ENCODE measurements at regions not wholly inside any gene's neighbourhood (a gene's known extent, or its start where the extent isn't known, plus 50 kb on each side); places are given as distances from the start of the nearest gene placed in this dataset.

GRCh38 chr3:13219077-13219901 lies 146.1 kb upstream of the IQSEC1 start:
- no peaks in the 10 kb centered on the region for H3F3A ChIP-seq (ENCODE audit: insufficient read depth)
- H4K20me1 ChIP-seq (ENCODE audit: low read depth, low read length) = no peaks in the 10 kb centered on the region
- H3K4me2 ChIP-seq (ENCODE audit: low read depth, low read length, poor library complexity, severe bottlenecking) = no peak overlapping the region

GRCh38 chr3:13218541-13218908 lies 145.3 kb upstream of the IQSEC1 start:
- Histone ChIP-seq H3K27me3 (ENCODE audit: low read length) (no peaks in the 10 kb centered on the region), H2AFZ (ENCODE audit: low read depth, low read length, severe bottlenecking) (no peak overlapping the region), H3F3A (ENCODE audit: insufficient read depth) (no peaks in the 10 kb centered on the region), H4K20me1 (ENCODE audit: low read depth, low read length) (no peaks in the 10 kb centered on the region), H3K36me3 (ENCODE audit: low read length) (no peaks in the 10 kb centered on the region), H3K79me2 (ENCODE audit: insufficient read depth, low read length) (no peaks in the 10 kb centered on the region), H3K4me2 (ENCODE audit: low read depth, low read length, poor library complexity, severe bottlenecking) (no peak overlapping the region), H3K27ac (ENCODE audit: low read depth, low read length) (no peak overlapping the region), H3K9me2 (replicated peaks; ENCODE audit: insufficient read depth, low read length) (no peaks in the 10 kb centered on the region), H3K4me3 (ENCODE audit: insufficient read depth, low read length, poor library complexity, severe bottlenecking) (no peak overlapping the region), H3K9me3 (ENCODE audit: insufficient read depth, low read length) (no peaks in the 10 kb centered on the region), H3K9ac (ENCODE audit: low read length) (no peak overlapping the region)
- TF ChIP-seq, protein P1, sequence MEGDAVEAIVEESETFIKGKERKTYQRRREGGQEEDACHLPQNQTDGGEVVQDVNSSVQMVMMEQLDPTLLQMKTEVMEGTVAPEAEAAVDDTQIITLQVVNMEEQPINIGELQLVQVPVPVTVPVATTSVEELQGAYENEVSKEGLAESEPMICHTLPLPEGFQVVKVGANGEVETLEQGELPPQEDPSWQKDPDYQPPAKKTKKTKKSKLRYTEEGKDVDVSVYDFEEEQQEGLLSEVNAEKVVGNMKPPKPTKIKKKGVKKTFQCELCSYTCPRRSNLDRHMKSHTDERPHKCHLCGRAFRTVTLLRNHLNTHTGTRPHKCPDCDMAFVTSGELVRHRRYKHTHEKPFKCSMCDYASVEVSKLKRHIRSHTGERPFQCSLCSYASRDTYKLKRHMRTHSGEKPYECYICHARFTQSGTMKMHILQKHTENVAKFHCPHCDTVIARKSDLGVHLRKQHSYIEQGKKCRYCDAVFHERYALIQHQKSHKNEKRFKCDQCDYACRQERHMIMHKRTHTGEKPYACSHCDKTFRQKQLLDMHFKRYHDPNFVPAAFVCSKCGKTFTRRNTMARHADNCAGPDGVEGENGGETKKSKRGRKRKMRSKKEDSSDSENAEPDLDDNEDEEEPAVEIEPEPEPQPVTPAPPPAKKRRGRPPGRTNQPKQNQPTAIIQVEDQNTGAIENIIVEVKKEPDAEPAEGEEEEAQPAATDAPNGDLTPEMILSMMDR (IDR thresholded peaks at IDR 0.05; ENCODE audit: insufficient read depth, low read length, poor library complexity, severe bottlenecking) = no peak
- no peak for TF ChIP-seq EZH2phosphoT487 (conservative IDR thresholded peaks at IDR 0.05; ENCODE audit: low read length)

More at GRCh38 chr3:13219077-13219901, 146.1 kb upstream of the IQSEC1 start:
- Histone ChIP-seq H3K27ac (ENCODE audit: low read depth, low read length) (no peak overlapping the region), H3K4me3 (ENCODE audit: insufficient read depth, low read length, poor library complexity, severe bottlenecking) (no peak overlapping the region), H3K9me3 (ENCODE audit: insufficient read depth, low read length) (no peaks in the 10 kb centered on the region), H3K27me3 (ENCODE audit: low read length) (no peaks in the 10 kb centered on the region), H3K36me3 (ENCODE audit: low read length) (no peaks in the 10 kb centered on the region), H3K79me2 (ENCODE audit: insufficient read depth, low read length) (no peaks in the 10 kb centered on the region), H3K9me2 (replicated peaks; ENCODE audit: insufficient read depth, low read length) (no peaks in the 10 kb centered on the region), H3K9ac (ENCODE audit: low read length) (no peak overlapping the region), H2AFZ (ENCODE audit: low read depth, low read length, severe bottlenecking) (no peak overlapping the region)
- TF ChIP-seq, protein P1 (IDR thresholded peaks at IDR 0.05; ENCODE audit: insufficient read depth, low read length, poor library complexity, severe bottlenecking) = no peak
- TF ChIP-seq EZH2phosphoT487 (conservative IDR thresholded peaks at IDR 0.05; ENCODE audit: low read length) = no peak

DNA sequence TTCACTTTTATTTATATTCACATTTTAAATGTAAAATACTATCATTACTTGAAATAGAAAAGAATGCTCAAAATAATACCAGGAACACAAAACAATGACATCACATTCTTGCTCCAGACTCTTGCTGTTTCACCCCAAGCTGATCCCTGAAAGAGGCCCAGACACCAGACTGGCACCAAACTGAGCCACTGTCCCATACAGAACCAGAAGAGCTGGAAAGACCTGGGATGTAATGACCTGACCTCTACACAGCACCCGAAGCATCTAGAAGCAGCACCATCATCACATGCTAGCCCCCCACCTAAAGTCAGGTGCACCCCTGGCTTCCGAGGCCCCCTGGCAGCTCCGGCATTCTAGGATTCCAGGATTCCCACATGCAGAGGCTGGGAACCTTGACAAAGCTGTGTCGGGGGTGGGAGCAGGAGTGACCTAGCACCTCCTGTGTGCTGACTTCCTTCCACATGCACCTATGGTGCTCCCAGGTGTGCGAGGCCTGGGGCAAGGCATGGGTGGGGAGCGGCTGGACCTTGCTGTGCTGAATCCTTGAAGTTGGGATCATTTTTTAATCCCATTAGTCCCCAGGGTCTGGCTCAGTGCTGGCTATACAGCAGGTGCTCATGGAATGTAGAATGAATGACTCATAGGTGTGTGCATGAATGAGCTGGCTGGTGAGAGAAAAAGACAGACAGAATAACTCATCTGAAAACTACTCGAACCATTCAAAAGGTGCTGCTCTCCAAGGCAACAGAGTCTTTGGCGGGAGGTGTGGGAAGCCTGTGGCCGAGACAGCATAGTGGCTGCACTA lies 144.7 kb upstream of the IQSEC1 start:
- H3K9ac ChIP-seq (ENCODE audit: low read length) = no peak overlapping the region

More for the DNA sequence above, 144.7 kb upstream of the IQSEC1 start:
- H3K4me3 ChIP-seq (ENCODE audit: insufficient read depth, low read length, poor library complexity, severe bottlenecking) = no peak overlapping the region
- no peak overlapping the region for H2AFZ ChIP-seq (ENCODE audit: low read depth, low read length, severe bottlenecking)
- no peaks in the 10 kb centered on the region for H4K20me1 ChIP-seq (ENCODE audit: low read depth, low read length)
- H3F3A ChIP-seq (ENCODE audit: insufficient read depth) = no peaks in the 10 kb centered on the region
- no peak overlapping the region for H3K4me2 ChIP-seq (ENCODE audit: low read depth, low read length, poor library complexity, severe bottlenecking)
- TF ChIP-seq, protein P1 (IDR thresholded peaks at IDR 0.05; ENCODE audit: insufficient read depth, low read length, poor library complexity, severe bottlenecking) = no peak
- TF ChIP-seq EZH2phosphoT487 (conservative IDR thresholded peaks at IDR 0.05; ENCODE audit: low read length) = no peak
- no peaks in the 10 kb centered on the region for H3K36me3 ChIP-seq (ENCODE audit: low read length)
- no peaks in the 10 kb centered on the region for H3K79me2 ChIP-seq (ENCODE audit: insufficient read depth, low read length)
- H3K27me3 ChIP-seq (ENCODE audit: low read length) = no peaks in the 10 kb centered on the region
- no peaks in the 10 kb centered on the region for H3K9me3 ChIP-seq (ENCODE audit: insufficient read depth, low read length)
- H3K9me2 ChIP-seq (replicated peaks; ENCODE audit: insufficient read depth, low read length) = no peaks in the 10 kb centered on the region
- no peak overlapping the region for H3K27ac ChIP-seq (ENCODE audit: low read depth, low read length)

All from SU-DHL-6 (cell line).